H1 (cell line): ENCODE measurements at regions not wholly inside any gene's neighbourhood (a gene's known extent, or its start where the extent isn't known, plus 50 kb on each side); places are given as distances from the start of the nearest gene placed in this dataset.
A peak's percentile ranks its signal among the peaks of the same experiment; 100 is the strongest.
"Not testable (repeated sequence)": the region's sequence is repeated elsewhere in the genome, so short reads cannot be mapped to it uniquely, and the experiment has no call there.

ENCODE experiments used
- CTCF ChIA-PET: fragments of 300-600 bp; sonication (Branson Sonifier 250); formaldehyde crosslinking; loops from one replicate; lab custom pipeline; 2021; ENCODE audit not compliant: partially characterized antibody; lab: Charles Lee
- POLR2A ChIA-PET: fragments of 300-600 bp; sonication (Branson Sonifier 250); formaldehyde crosslinking; loops from one replicate; lab custom pipeline; 2021; ENCODE audit warnings: inconsistent platforms; ENCODE audit not compliant: partially characterized antibody; lab: Charles Lee
- DNase-seq, 2 experiments: peaks; one replicate each; pipeline versions ENCODE4 v3.0.0 to v3.0.0-alpha.2; 2010 to 2022; ENCODE audit warnings: low spot score in 2 of 2, low read depth in 1 of 2, mixed read lengths in 1 of 2
- FAIRE-seq: peaks from 2 replicates; lab custom pipeline; 2011; peaks lifted over from hg19 to GRCh38; lab: Jason Lieb, UNC
- H2AFZ ChIP-seq: 2 replicates; pipeline ENCODE4 v1.8.1; 2012; ENCODE audit warnings: low read length, inconsistent platforms
- H2AK5ac ChIP-seq: 2 replicates; pipeline ENCODE4 v1.6.1; 2013; ENCODE audit warnings: low read depth, low read length
- H2BK120ac ChIP-seq: replicated peaks from 2 replicates; pipeline ENCODE3; 2013; ENCODE audit warnings: low read depth, low read length, inconsistent platforms
- H2BK12ac ChIP-seq: 2 replicates; pipeline ENCODE4 v1.6.1; 2013; ENCODE audit warnings: low read depth, low read length
- H2BK15ac ChIP-seq: 2 replicates; pipeline ENCODE4 v1.6.1; 2013; ENCODE audit warnings: low read length
- H2BK20ac ChIP-seq: 2 replicates; pipeline ENCODE4 v1.6.1; 2013; ENCODE audit warnings: low read length
- H2BK5ac ChIP-seq: 2 replicates; pipeline ENCODE4 v1.6.1; 2013; ENCODE audit warnings: low read depth, low read length
- H3K14ac ChIP-seq: 2 replicates; pipeline ENCODE4 v1.6.1; 2013; ENCODE audit warnings: inconsistent platforms; ENCODE audit not compliant: insufficient read length
- H3K18ac ChIP-seq: 2 replicates; pipeline ENCODE4 v1.6.1; 2013; ENCODE audit warnings: low read length; ENCODE audit errors: extremely low read depth
- H3K23ac ChIP-seq: 2 replicates; pipeline ENCODE4 v1.6.1; 2013; ENCODE audit warnings: inconsistent platforms; ENCODE audit not compliant: insufficient read length
- H3K23me2 ChIP-seq: 2 replicates; pipeline ENCODE4 v1.6.1; 2013; ENCODE audit warnings: low read depth, low read length
- H3K27ac ChIP-seq: 2 replicates; pipeline ENCODE4 v1.6.1; 2011; ENCODE audit warnings: low read depth, low read length, inconsistent platforms
- H3K27me3 ChIP-seq, 4 experiments: replicated peaks in 1 of 4; 1 replicate in 1 of 4; 2 replicates in 3 of 4; pipeline versions ENCODE4 v1.6.1 to v1.8.1; 2011 to 2013; ENCODE audit warnings: low read length in 3 of 4, mild to moderate bottlenecking in 3 of 4, inconsistent platforms in 2 of 4, mixed read lengths in 2 of 4, moderate library complexity in 1 of 4; ENCODE audit not compliant: control insufficient read depth in 3 of 4, insufficient read depth in 3 of 4; ENCODE audit errors: extremely low read depth in 1 of 4
- H3K36me3 ChIP-seq, 4 experiments: 2 replicates each; pipeline versions ENCODE4 v1.6.1 to v1.8.1; 2011 to 2013; ENCODE audit warnings: mild to moderate bottlenecking in 4 of 4, low read length in 3 of 4, moderate library complexity in 2 of 4, control low read depth in 1 of 4, inconsistent platforms in 1 of 4; ENCODE audit not compliant: insufficient read depth in 4 of 4, control insufficient read depth in 2 of 4
- H3K4ac ChIP-seq: replicated peaks from 2 replicates; pipeline ENCODE3; 2013; ENCODE audit warnings: low read length, low read depth, mixed read lengths, inconsistent platforms; ENCODE audit not compliant: insufficient read length
- H3K4me1 ChIP-seq, 4 experiments: replicated peaks in 1 of 4; 1 replicate in 1 of 4; 2 replicates in 3 of 4; pipeline versions ENCODE4 v1.6.1 to v1.8.1; 2011 to 2013; ENCODE audit warnings: low read length in 3 of 4, inconsistent platforms in 2 of 4, mixed read lengths in 1 of 4; ENCODE audit not compliant: insufficient read depth in 4 of 4, control insufficient read depth in 3 of 4
- H3K4me2 ChIP-seq, 2 experiments: 2 replicates each; pipeline versions ENCODE4 v1.6.1 to v1.8.1; 2011 to 2013; ENCODE audit warnings: low read depth in 2 of 2, low read length in 2 of 2, control low read depth in 1 of 2, inconsistent platforms in 1 of 2, mild to moderate bottlenecking in 1 of 2; ENCODE audit not compliant: insufficient read depth in 1 of 2
- H3K4me3 ChIP-seq, 4 experiments: fragments of 200-600, 300-600 bp in 1 of 4; sonication (generic), shearing (Covaris generic), sonication (Bioruptor Twin) in 1 of 4; 2 replicates each; pipeline versions ENCODE4 v1.5.1 to v1.8.1; 2011 to 2016; ENCODE audit warnings: low read length in 4 of 4, low read depth in 3 of 4, control low read depth in 2 of 4, inconsistent platforms in 2 of 4, mild to moderate bottlenecking in 2 of 4, mixed read lengths in 1 of 4, moderate library complexity in 1 of 4; ENCODE audit not compliant: insufficient read depth in 2 of 4; ENCODE audit errors: extremely low read depth in 1 of 4
- H3K56ac ChIP-seq: replicated peaks from 2 replicates; pipeline ENCODE3; 2013; ENCODE audit warnings: low read depth, mild to moderate bottlenecking, mixed read lengths, low read length, inconsistent platforms; ENCODE audit not compliant: insufficient read length
- H3K79me1 ChIP-seq: 2 replicates; pipeline ENCODE4 v1.6.1; 2013; ENCODE audit warnings: low read depth, low read length, control low read depth
- H3K79me2 ChIP-seq, 2 experiments: 2 replicates each; pipeline versions ENCODE4 v1.6.1 to v1.8.1; 2012 to 2013; ENCODE audit warnings: low read length in 2 of 2, mild to moderate bottlenecking in 2 of 2, inconsistent platforms in 1 of 2; ENCODE audit not compliant: insufficient read depth in 2 of 2, control insufficient read depth in 1 of 2
- H3K9ac ChIP-seq, 4 experiments: replicated peaks in 1 of 4; 1 replicate in 1 of 4; 2 replicates in 3 of 4; pipeline versions ENCODE4 v1.6.1 to v1.8.1; 2011 to 2013; ENCODE audit warnings: low read depth in 3 of 4, low read length in 3 of 4, control low read depth in 2 of 4, mild to moderate bottlenecking in 2 of 4, moderate library complexity in 2 of 4, inconsistent platforms in 1 of 4; ENCODE audit errors: extremely low read depth in 1 of 4
- H3K9me3 ChIP-seq, 2 experiments: 2 replicates each; pipeline versions ENCODE4 v1.6.1 to v1.8.1; 2012 to 2013; ENCODE audit warnings: mild to moderate bottlenecking in 2 of 2, moderate library complexity in 2 of 2, control low read depth in 1 of 2, inconsistent platforms in 1 of 2, low read depth in 1 of 2, low read length in 1 of 2, mixed read lengths in 1 of 2; ENCODE audit not compliant: insufficient read depth in 2 of 2
- H4K20me1 ChIP-seq, 2 experiments: replicated peaks in 1 of 2; 2 replicates each; pipeline versions ENCODE3 to v1.8.1; 2011 to 2013; ENCODE audit warnings: inconsistent platforms in 2 of 2, low read length in 2 of 2, mild to moderate bottlenecking in 1 of 2; ENCODE audit not compliant: insufficient read depth in 2 of 2, control insufficient read depth in 1 of 2
- H4K5ac ChIP-seq: 2 replicates; pipeline ENCODE4 v1.6.1; 2013; ENCODE audit warnings: low read length, low read depth, mixed read lengths, inconsistent platforms; ENCODE audit not compliant: insufficient read length
- H4K8ac ChIP-seq: 2 replicates; pipeline ENCODE4 v1.8.0; 2013; ENCODE audit warnings: mild to moderate bottlenecking, moderate library complexity, low read length, inconsistent platforms; ENCODE audit not compliant: insufficient read depth; ENCODE audit errors: extremely low read depth
- H4K91ac ChIP-seq: replicated peaks from 2 replicates; pipeline ENCODE3; 2013; ENCODE audit warnings: low read length, mixed read lengths, inconsistent platforms; ENCODE audit not compliant: insufficient read length
- ASH2L ChIP-seq: fragments of 200-600, 300-600 bp; sonication (generic); IDR thresholded peaks from one replicate; pipeline ENCODE4 v1.7.1; 2017; ENCODE audit warnings: low read length
- CEBPB ChIP-seq: IDR thresholded peaks from 2 replicates; pipeline ENCODE4 v1.6.1; 2012; ENCODE audit warnings: low read depth, low read length
- KDM4A ChIP-seq: IDR thresholded peaks from one replicate; pipeline ENCODE4 v1.7.1; 2012; ENCODE audit warnings: low read depth, mild to moderate bottlenecking, moderate library complexity, low read length, inconsistent platforms; ENCODE audit not compliant: severe bottlenecking
- POLR2A ChIP-seq, 2 experiments: IDR thresholded peaks; 1 replicate in 1 of 2; 2 replicates in 1 of 2; pipeline ENCODE4 v1.6.1; 2011; ENCODE audit warnings: low read depth in 2 of 2, low read length in 2 of 2, mild to moderate bottlenecking in 2 of 2; ENCODE audit errors: control extremely low read depth in 1 of 2
- POLR2AphosphoS5 ChIP-seq: IDR thresholded peaks from 2 replicates; pipeline ENCODE4 v1.6.1; 2011; ENCODE audit warnings: low read depth, low read length
- TAF1 ChIP-seq: IDR thresholded peaks from 2 replicates; pipeline ENCODE4 v1.6.1; 2011; ENCODE audit warnings: mild to moderate bottlenecking, low read depth, low read length
- TBP ChIP-seq: IDR thresholded peaks from 2 replicates; pipeline ENCODE4 v1.6.1; 2011; ENCODE audit warnings: low read depth, low read length, improper control_type of control experiment
- YY1 ChIP-seq: IDR thresholded peaks from 2 replicates; pipeline ENCODE4 v1.6.1; 2011; ENCODE audit warnings: low read depth, mild to moderate bottlenecking, low read length
- WGBS, 2 experiments: shearing (Covaris generic) in 1 of 2; methylation state at CpG; one replicate each; pipeline versions ENCODE4 v1.1.6 to v1.1.7; 2013 to 2015; ENCODE audit warnings: low lambda C conversion rate in 2 of 2, mixed read lengths in 2 of 2, inconsistent platforms in 1 of 2, low coverage in 1 of 2, missing lambda C conversion rate in 1 of 2; ENCODE audit not compliant: insufficient replicate concordance in 2 of 2, insufficient coverage in 1 of 2, insufficient read length in 1 of 2; ENCODE audit errors: extremely low coverage in 1 of 2, missing lambda C conversion rate in 1 of 2; 5-methylcytosine and 5-hydroxymethylcytosine counted together

DNA sequence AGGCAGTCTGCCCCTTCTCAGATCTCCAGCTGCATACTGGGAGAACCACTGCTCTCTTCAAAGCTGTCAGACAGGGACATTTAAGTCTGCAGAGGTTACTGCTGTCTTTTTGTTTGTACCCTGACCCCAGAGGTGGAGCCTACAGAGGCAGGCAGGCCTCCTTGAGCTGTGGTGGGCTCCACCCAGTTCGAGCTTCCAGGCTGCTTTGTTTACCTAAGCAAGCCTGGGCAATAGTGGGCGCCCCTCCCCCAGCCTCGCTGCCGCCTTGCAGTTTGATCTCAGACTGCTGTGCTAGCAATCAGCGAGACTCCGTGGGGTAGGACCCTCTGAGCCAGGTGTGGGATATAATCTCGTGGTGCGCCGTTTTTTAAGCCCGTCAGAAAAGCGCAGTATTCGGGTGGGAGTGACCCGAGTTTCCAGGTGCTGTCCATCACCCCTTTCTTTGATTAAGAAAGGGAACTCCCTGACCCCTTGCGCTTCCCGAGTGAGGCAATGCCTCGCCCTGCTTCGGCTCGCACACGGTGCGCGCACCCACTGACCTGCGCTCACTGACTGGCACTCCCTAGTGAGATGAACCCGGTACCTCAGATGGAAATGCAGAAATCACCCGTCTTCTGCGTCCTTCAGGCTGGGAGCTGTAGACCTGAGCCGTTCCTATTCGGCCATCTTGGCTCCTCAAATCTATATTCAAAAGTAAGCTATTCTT is 224.4 kb downstream of the ZNF326 start:
- peak overlapping the region; percentile 83 for H3K27ac ChIP-seq
- H2BK12ac ChIP-seq, H3K4me1 ChIP-seq, H2BK5ac ChIP-seq, H3K79me2 ChIP-seq, H3K79me1 ChIP-seq, H4K91ac ChIP-seq, H3K23me2 ChIP-seq, H3K14ac ChIP-seq, H2AK5ac ChIP-seq, H3K23ac ChIP-seq, H3K4ac ChIP-seq, H3K9me3 ChIP-seq, H2BK120ac ChIP-seq, H3K27me3 ChIP-seq, H4K20me1 ChIP-seq, H3K56ac ChIP-seq, H3K36me3 ChIP-seq, H2BK15ac ChIP-seq, FAIRE-seq, H2BK20ac ChIP-seq: not testable (repeated sequence)
- POLR2A ChIA-PET, result interaction anchor here (1.2 to 1.5 kb wide), 4 partner anchors 11 to 1165 kb away, joined by 3 to 5 read pairs (median 4); no protein-coding TSS in a partner anchor
- peak overlapping the region; percentile 82; the same call in 1 of the 2 replicates for H2AFZ ChIP-seq
- H3K4me2 ChIP-seq, result peak overlapping the region; percentile 57 to 63
- peak in 1 of 2 experiments; percentile 73 for DNase-seq
- peak overlapping the region; percentile 51; the same call in 1 of the 2 replicates for H4K8ac ChIP-seq
- CTCF ChIA-PET, result interaction anchor here (0.8 to 1.2 kb wide), 2 partner anchors 85 to 726 kb away, joined by 3 read pairs; no protein-coding TSS in a partner anchor
- H3K9ac ChIP-seq, result peak overlapping the region; percentile 37 to 74 (median 66)
- peak overlapping the region; percentile 98 for H4K5ac ChIP-seq
- H3K18ac ChIP-seq, result peak overlapping the region; percentile 10
- WGBS, 2 experiments, result 12% methylated on average over 24 of the region's 27 CpGs; no CpG with 5 or more reads in 1 of the 2 experiments
- H3K4me3 ChIP-seq, result peak overlapping the region; percentile 52 to 76 (median 66)
- TF ChIP-seq POLR2A (IDR thresholded peaks at IDR 0.05; ENCODE audit: control extremely low read depth in 1 of 2, low read depth in 2 of 2, low read length in 2 of 2) (peak; percentile 31 to 54; a peak in 1 of 3 replicates), ASH2L (peak; percentile 29), POLR2AphosphoS5 (peak; percentile 44; the same call in 1 of the 2 replicates), TAF1 (peak; percentile 52; the same call in 1 of the 2 replicates), TBP (0 out of 2 replicates have a peak, but pooled peaks have one; percentile 28), YY1 (peak; percentile 87), CEBPB (0 out of 2 replicates have a peak, but pooled peaks have one; percentile 25), KDM4A (peak; percentile 47)
